Endodermal cell (in vitro differentiated cells): ENCODE measurements at regions not wholly inside any gene's neighbourhood (a gene's known extent, or its start where the extent isn't known, plus 50 kb on each side); places are given as distances from the start of the nearest gene placed in this dataset.

Source experiments
- DNase-seq: peaks from one replicate; pipeline ENCODE4 v3.0.0-alpha.2; 2017
- H3K27ac ChIP-seq: 2 replicates; pipeline ENCODE4 v1.5.1; 2013; ENCODE audit warnings: mild to moderate bottlenecking, low read depth, low read length, moderate library complexity
- H3K27me3 ChIP-seq: 2 replicates; pipeline ENCODE4 v1.6.1; 2013; ENCODE audit warnings: mild to moderate bottlenecking, low read length, moderate library complexity; ENCODE audit not compliant: insufficient read depth, control insufficient read depth, poor library complexity, severe bottlenecking
- H3K36me3 ChIP-seq: 2 replicates; pipeline ENCODE4 v1.7.0; 2013; ENCODE audit warnings: mild to moderate bottlenecking, low read length, moderate library complexity; ENCODE audit not compliant: control insufficient read depth, insufficient read depth
- H3K4me1 ChIP-seq: one replicate; pipeline ENCODE4 v1.7.0; 2013; ENCODE audit warnings: low read length; ENCODE audit not compliant: control insufficient read depth, insufficient read depth
- H3K4me3 ChIP-seq: 2 replicates; pipeline ENCODE4 v1.5.1; 2013; ENCODE audit warnings: mild to moderate bottlenecking, low read length, moderate library complexity
- H3K9ac ChIP-seq: 2 replicates; pipeline ENCODE4 v1.6.1; 2013; ENCODE audit warnings: mild to moderate bottlenecking, low read length, moderate library complexity; ENCODE audit not compliant: poor library complexity, severe bottlenecking; ENCODE audit errors: extremely low read depth
- H3K9me3 ChIP-seq: 2 replicates; pipeline ENCODE4 v1.6.1; 2013; ENCODE audit warnings: mild to moderate bottlenecking, low read length, moderate library complexity; ENCODE audit not compliant: control insufficient read depth
- H3K27ac Mint-ChIP-seq: 2 replicates; pipeline ENCODE4 v1.8.0; 2020; ENCODE audit warnings: mixed read lengths
- H3K27me3 Mint-ChIP-seq: 2 replicates; pipeline ENCODE4 v1.8.0; 2021; ENCODE audit warnings: mild to moderate bottlenecking, mixed read lengths; ENCODE audit not compliant: insufficient read depth
- H3K36me3 Mint-ChIP-seq: 2 replicates; pipeline ENCODE4 v1.8.0; 2020; ENCODE audit warnings: low read depth, mixed read lengths
- H3K4me1 Mint-ChIP-seq: 2 replicates; pipeline ENCODE4 v1.8.0; 2020; ENCODE audit warnings: mixed read lengths
- H3K4me3 Mint-ChIP-seq: 2 replicates; pipeline ENCODE4 v1.8.0; 2020; ENCODE audit warnings: mild to moderate bottlenecking, moderate library complexity, mixed read lengths
- H3K9me3 Mint-ChIP-seq: 2 replicates; pipeline ENCODE4 v1.8.0; 2020; ENCODE audit warnings: mild to moderate bottlenecking, mixed read lengths
- CTCF ChIP-seq: fragments of 200-600 bp; sonication (generic); conservative IDR thresholded peaks from 2 replicates; pipeline ENCODE4 v1.5.0; 2021; ENCODE audit warnings: antibody characterized with exemption, mild to moderate bottlenecking
- WGBS, 2 experiments: methylation state at CpG; one replicate each; pipeline versions ENCODE4 v1.1.5 to v1.1.7; 2013; ENCODE audit warnings: missing lambda C conversion rate in 2 of 2, mixed read lengths in 1 of 2; ENCODE audit not compliant: insufficient coverage in 1 of 2, insufficient read length in 1 of 2; 5-methylcytosine and 5-hydroxymethylcytosine counted together

- Mint-ChIP-seq H3K27ac (no peak overlapping the region), H3K36me3 (no peaks in the 10 kb centered on the region), H3K27me3 (no peaks in the 10 kb centered on the region), H3K4me1 (no peaks in the 10 kb centered on the region), H3K4me3 (no peak overlapping the region), H3K9me3 (peaks cover 16% of the 10 kb centered on the region)
- H3K9me3 ChIP-seq = no peaks in the 10 kb centered on the region
- H3K9ac ChIP-seq = no peak overlapping the region
- TF ChIP-seq CTCF = no peak
- H3K36me3 ChIP-seq = no peaks in the 10 kb centered on the region
- H3K27me3 ChIP-seq = no peaks in the 10 kb centered on the region
- H3K4me1 ChIP-seq = no peaks in the 10 kb centered on the region
- DNase-seq = no peak
- H3K4me3 ChIP-seq = no peak overlapping the region
- no peak overlapping the region for H3K27ac ChIP-seq
- 74 to 94% methylated on average over 5 to 10 of the region's 10 CpGs for WGBS, 2 experiments
Observed at GRCh38 chr20:24892931-24893330, 56.1 kb upstream of the CST7 start.

- Histone ChIP-seq H3K36me3 (no peaks in the 10 kb centered on the region), H3K9me3 (peaks cover 13% of the 10 kb centered on the region), H3K4me3 (no peak overlapping the region), H3K27me3 (no peaks in the 10 kb centered on the region), H3K9ac (no peak overlapping the region), H3K4me1 (no peaks in the 10 kb centered on the region), H3K27ac (no peak overlapping the region)
- Mint-ChIP-seq H3K9me3 (peaks cover 30% of the 10 kb centered on the region), H3K4me1 (no peaks in the 10 kb centered on the region), H3K4me3 (no peak overlapping the region), H3K27ac (no peak overlapping the region), H3K27me3 (no peaks in the 10 kb centered on the region), H3K36me3 (peaks cover 2% of the 10 kb centered on the region)
- TF ChIP-seq CTCF = no peak
- no peak for DNase-seq
- WGBS, 2 experiments = 64 to 100% methylated on average over 2 to 4 of the region's 4 CpGs
Observed at GRCh38 chr20:24894488-24894887, 54.6 kb upstream of the CST7 start.

- no peak for TF ChIP-seq CTCF
- no peak overlapping the region for H3K4me3 ChIP-seq
- peaks cover 35% of the 10 kb centered on the region for H3K9me3 Mint-ChIP-seq
- H3K36me3 ChIP-seq = no peaks in the 10 kb centered on the region
- H3K4me3 Mint-ChIP-seq = no peak overlapping the region
- DNase-seq = no peak
- H3K36me3 Mint-ChIP-seq = peaks cover 2% of the 10 kb centered on the region
- H3K27ac ChIP-seq = no peak overlapping the region
- no peak overlapping the region for H3K27ac Mint-ChIP-seq
- peaks cover 18% of the 10 kb centered on the region for H3K9me3 ChIP-seq
- H3K9ac ChIP-seq = no peak overlapping the region
- no peaks in the 10 kb centered on the region for H3K27me3 ChIP-seq
- WGBS, 2 experiments = 100% methylated on average over 1 of the region's 1 CpG
- peaks cover 3% of the 10 kb centered on the region for H3K27me3 Mint-ChIP-seq
- H3K4me1 Mint-ChIP-seq = no peaks in the 10 kb centered on the region
- H3K4me1 ChIP-seq = no peaks in the 10 kb centered on the region
Observed at GRCh38 chr20:24894967-24895366, 54.1 kb upstream of the CST7 start.
